K562 (cell line): ENCODE measurements at regions not wholly inside any gene's neighbourhood (a gene's known extent, or its start where the extent isn't known, plus 50 kb on each side); places are given as distances from the start of the nearest gene placed in this dataset.

Experiments
- ATAC-seq: fragments of 200-7000 bp; cut with Tn5 transposase; 3 replicates; pipeline ENCODE4 v1.9.1; 2020; ENCODE audit warnings: moderate library complexity
- BruUV-seq: library from RNA; stranded (reverse); fragments of 400-500 nt; replicated peaks from 2 replicates; lab custom pipeline; 2021; lab: Mats Ljungman, UMichigan
- CTCF ChIA-PET: fragments of 300-600 bp; formaldehyde crosslinking; extraction: SDS; loops from one replicate; lab custom pipeline; 2021; ENCODE audit warnings: low intra/inter-chr PET ratio; lab: Yijun Ruan, JAX
- POLR2A ChIA-PET: fragments of 300-600, 350-650 bp; sonication (Branson Sonifier 250); formaldehyde crosslinking; extraction: SDS; loops from one replicate; lab custom pipeline; 2021; ENCODE audit warnings: antibody characterized with exemption, inconsistent platforms; lab: Yijun Ruan, JAX
- DNase-seq, 4 experiments: peaks; one replicate each; pipeline versions ENCODE4 v3.0.0 to v3.0.0-alpha.2; 2011 to 2018; ENCODE audit warnings: low spot score in 3 of 4, mixed read lengths in 3 of 4; ENCODE audit errors: extremely low read depth in 1 of 4
- FAIRE-seq: peaks from 2 replicates; lab custom pipeline; 2011; peaks lifted over from hg19 to GRCh38; lab: Jason Lieb, UNC
- H2AFZ ChIP-seq: 2 replicates; pipeline ENCODE4 v1.6.0; 2011; ENCODE audit warnings: low read depth, low read length, control low read depth, inconsistent platforms
- H3K27ac ChIP-seq: fragments of 200-600 bp; 3 replicates; pipeline ENCODE4 v1.8.0; 2011; ENCODE audit warnings: low read depth, mild to moderate bottlenecking, control low read depth, inconsistent platforms, low read length, moderate library complexity, mixed read lengths; ENCODE audit errors: extremely low read depth
- H3K27me3 ChIP-seq, 2 experiments: fragments of 300-600 bp in 1 of 2; 2 replicates in 1 of 2; 3 replicates in 1 of 2; pipeline versions ENCODE4 v1.6.0 to v1.8.0; 2011; ENCODE audit warnings: inconsistent platforms in 2 of 2, low read length in 2 of 2, mild to moderate bottlenecking in 1 of 2, mixed read lengths in 1 of 2, moderate library complexity in 1 of 2; ENCODE audit not compliant: control insufficient read depth in 2 of 2, insufficient read depth in 2 of 2
- H3K36me3 ChIP-seq: fragments of 300-600 bp; 3 replicates; pipeline ENCODE4 v1.8.0; 2011; ENCODE audit warnings: mild to moderate bottlenecking, low read length, inconsistent platforms; ENCODE audit not compliant: control insufficient read depth, insufficient read depth
- H3K4me1 ChIP-seq, 2 experiments: fragments of 200-600 bp in 1 of 2; replicated peaks in 1 of 2; 2 replicates in 1 of 2; 3 replicates in 1 of 2; pipeline versions ENCODE4 v1.5.1 to v1.8.0; 2011; ENCODE audit warnings: inconsistent platforms in 2 of 2, low read length in 2 of 2, mild to moderate bottlenecking in 1 of 2, mixed read lengths in 1 of 2, moderate library complexity in 1 of 2; ENCODE audit not compliant: control insufficient read depth in 2 of 2, insufficient read depth in 2 of 2
- H3K4me2 ChIP-seq: 2 replicates; pipeline ENCODE4 v1.6.1; 2011; ENCODE audit warnings: low read length, control low read depth, inconsistent platforms, mixed read lengths; ENCODE audit not compliant: insufficient read depth
- H3K4me3 ChIP-seq: fragments of 200-600 bp; sonication (generic), shearing (Covaris generic); 2 replicates; pipeline ENCODE4 v1.5.1; 2016; ENCODE audit warnings: control low read depth, inconsistent platforms
- H3K79me2 ChIP-seq: fragments of 200-600 bp; 3 replicates; pipeline ENCODE4 v1.8.0; 2011; ENCODE audit warnings: low read length, inconsistent platforms; ENCODE audit not compliant: control insufficient read depth, insufficient read depth
- H3K9ac ChIP-seq, 2 experiments: 2 replicates each; pipeline versions ENCODE4 v1.6.0 to v1.6.1; 2011; ENCODE audit warnings: low read depth in 2 of 2, low read length in 2 of 2, control low read depth in 1 of 2, inconsistent platforms in 1 of 2, mild to moderate bottlenecking in 1 of 2, mixed read lengths in 1 of 2; ENCODE audit not compliant: insufficient read depth in 1 of 2
- H3K9me1 ChIP-seq: one replicate; pipeline ENCODE4 v1.6.0; 2011; ENCODE audit warnings: inconsistent platforms, mild to moderate bottlenecking, low read length, moderate library complexity; ENCODE audit not compliant: control insufficient read depth, insufficient read depth
- H3K9me3 ChIP-seq: replicated peaks from 2 replicates; pipeline ENCODE4 v1.5.1; 2011; ENCODE audit warnings: low read depth, low read length, inconsistent platforms; ENCODE audit not compliant: control insufficient read depth, insufficient read depth
- H4K20me1 ChIP-seq: replicated peaks from 2 replicates; pipeline ENCODE4 v1.6.1; 2011; ENCODE audit warnings: low read length, inconsistent platforms, mixed read lengths; ENCODE audit not compliant: control insufficient read depth, insufficient read depth
- BCOR ChIP-seq: fragments of 450-650 bp; IDR thresholded peaks from 2 replicates; pipeline ENCODE4 v1.6.1; 2016
- CBX1 ChIP-seq: sonication (generic); IDR thresholded peaks from 2 replicates; pipeline ENCODE4 v1.6.1; 2016; ENCODE audit warnings: antibody characterized with exemption, low read depth, mild to moderate bottlenecking
- CREB1 ChIP-seq, 2 experiments: sonication (generic) in 1 of 2; formaldehyde crosslinking in 1 of 2; IDR thresholded peaks; 2 replicates each; pipeline versions ENCODE4 v1.6.1 to v1.8.0; 2012 to 2022; ENCODE audit warnings: inconsistent platforms in 1 of 2, mild to moderate bottlenecking in 1 of 2, missing genetic modification reagents in 1 of 2, moderate library complexity in 1 of 2
- FOXM1 ChIP-seq, 2 experiments: fragments of 450-650 bp in 1 of 2; sonication (generic) in 1 of 2; formaldehyde crosslinking in 1 of 2; IDR thresholded peaks; 2 replicates each; pipeline versions ENCODE4 v1.6.1 to v1.9.0; 2017 to 2022; ENCODE audit warnings: low read depth in 2 of 2, mild to moderate bottlenecking in 2 of 2, missing genetic modification reagents in 1 of 2, moderate library complexity in 1 of 2
- MECOM ChIP-seq: fragments of 250-450 bp; sonication (Bioruptor Pico); IDR thresholded peaks from 2 replicates; pipeline ENCODE4 v1.8.0; 2022; ENCODE audit warnings: inconsistent platforms
- MYNN ChIP-seq, 2 experiments: sonication (generic); formaldehyde crosslinking in 1 of 2; IDR thresholded peaks; 2 replicates each; pipeline versions ENCODE4 v1.5.0 to v1.6.1; 2016 to 2020; ENCODE audit warnings: antibody characterized with exemption in 1 of 2, missing genetic modification reagents in 1 of 2
- RCOR1 ChIP-seq, 2 experiments: IDR thresholded peaks; 2 replicates each; pipeline ENCODE4 v1.6.1; 2012; ENCODE audit warnings: low read depth in 2 of 2, low read length in 2 of 2, borderline replicate concordance in 1 of 2, improper control_type of control experiment in 1 of 2
- SMARCA5 ChIP-seq: fragments of 450-650 bp; IDR thresholded peaks from 2 replicates; pipeline ENCODE4 v1.6.1; 2016
- SNRNP70 ChIP-seq: fragments of 200-400 bp; formaldehyde crosslinking; optimal IDR thresholded peaks from 2 replicates; pipeline ENCODE3; 2017; ENCODE audit warnings: low read depth, low read length
- XRCC4 ChIP-seq: IDR thresholded peaks from one replicate; pipeline ENCODE4 v1.6.1; 2011; ENCODE audit not compliant: insufficient read depth, insufficient read length; ENCODE audit errors: extremely low read depth
- YBX1 ChIP-seq: fragments of 450-650 bp; IDR thresholded peaks from 2 replicates; pipeline ENCODE4 v1.7.1; 2016; ENCODE audit warnings: mild to moderate bottlenecking
- ZNF217 ChIP-seq: sonication (generic); formaldehyde crosslinking; IDR thresholded peaks from 2 replicates; pipeline ENCODE4 v1.8.0; 2022; ENCODE audit warnings: mild to moderate bottlenecking, missing genetic modification reagents
- WGBS: fragments of 100-300 bp; shearing (Covaris generic); methylation state at CpG from one replicate; pipeline ENCODE4 v1.1.6; 2016; ENCODE audit warnings: low coverage, mixed read lengths; ENCODE audit not compliant: insufficient coverage; ENCODE audit errors: missing lambda C conversion rate; 5-methylcytosine and 5-hydroxymethylcytosine counted together
- in situ Hi-C: fragments of 300-500 bp; cut with MboI; formaldehyde crosslinking; loops from 4 replicates; pipeline ENCODE4 v1.15.0; 2018; ENCODE audit warnings: inconsistent platforms, mixed read lengths
- intact Hi-C: fragments of 100-400 bp; cut with micrococcal nuclease; formaldehyde crosslinking; loops from 2 replicates; pipeline ENCODE4 v1.14.2; 2022
- TF ChIP-seq, protein P1 (sequence below): fragments of 250-450 bp; sonication (Bioruptor Pico); IDR thresholded peaks from 2 replicates; pipeline ENCODE4 v1.4.0; 2020; ENCODE audit warnings: borderline replicate concordance
- TF ChIP-seq, protein P2 (sequence below): fragments of 450-650 bp; formaldehyde crosslinking; IDR thresholded peaks from 2 replicates; pipeline ENCODE4 v1.4.0; 2020; ENCODE audit warnings: mild to moderate bottlenecking
- TF ChIP-seq, protein P3 (sequence below): fragments of 250-450 bp; sonication (Bioruptor Pico); IDR thresholded peaks from 2 replicates; pipeline ENCODE4 v1.5.1; 2021; ENCODE audit warnings: mild to moderate bottlenecking

DNA sequence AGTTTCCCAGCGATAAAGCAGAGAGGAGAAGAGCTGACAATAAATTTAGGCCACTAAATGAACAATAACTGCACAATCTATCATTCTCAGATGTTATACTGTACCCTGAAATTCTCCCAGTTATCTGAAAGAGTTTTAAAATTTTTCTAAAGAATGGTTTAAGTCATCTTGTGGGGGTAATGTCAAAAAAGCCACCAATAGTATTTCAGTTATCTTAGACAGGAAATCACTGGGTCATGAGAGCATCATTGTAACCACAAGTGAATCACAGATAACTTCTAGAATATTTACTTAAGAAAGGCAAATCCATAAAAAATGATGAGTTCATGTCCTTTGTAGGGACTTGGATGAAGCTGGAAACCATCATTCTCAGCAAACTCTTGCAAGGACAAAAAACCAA lies 147.1 kb downstream of the DNAJB9 start:
- no TSS peak for BruUV-seq
- H4K20me1 ChIP-seq: no peaks in the 10 kb centered on the region

DNA sequence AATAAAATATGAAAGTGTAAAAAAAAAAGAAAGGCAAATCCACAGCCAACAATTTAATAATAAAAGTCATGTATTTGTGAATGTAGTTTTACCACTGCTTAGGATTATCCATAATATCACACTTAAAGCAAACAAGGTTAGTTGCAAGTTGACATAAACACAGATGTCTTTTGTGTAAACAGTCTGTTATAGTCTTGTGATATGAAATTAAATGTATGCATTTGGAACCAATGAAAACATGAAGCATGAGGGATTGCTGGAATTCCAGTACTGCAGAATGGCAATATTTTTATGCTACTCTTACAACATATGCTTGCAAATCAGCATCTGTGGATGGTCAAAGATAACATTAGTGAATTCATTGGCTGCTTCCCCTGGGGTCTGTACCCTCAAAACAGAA lies 148.1 kb downstream of the DNAJB9 start:
- Histone ChIP-seq H3K4me3 (no peak overlapping the region), H3K4me2 (no peak overlapping the region), H3K9me1 (no peaks in the 10 kb centered on the region), H3K27ac (no peak overlapping the region), H3K9me3 (no peaks in the 10 kb centered on the region), H2AFZ (no peak overlapping the region), H4K20me1 (no peaks in the 10 kb centered on the region), H3K4me1 (no peaks in the 10 kb centered on the region), H3K36me3 (no peaks in the 10 kb centered on the region), H3K79me2 (no peaks in the 10 kb centered on the region), H3K9ac (no peak overlapping the region), H3K27me3 (no peaks in the 10 kb centered on the region)
- POLR2A ChIA-PET: interaction anchor here (0.9 kb wide), 1 partner anchor 86 kb away, joined by 4 read pairs; no protein-coding TSS in a partner anchor
- DNase-seq (no peak), ATAC-seq (no peak), FAIRE-seq (no peak)
- BruUV-seq: no TSS peak
- intact Hi-C loops (no loop called here), in situ Hi-C loops (no loop called here)
- CTCF ChIA-PET: no interaction called here
- TF ChIP-seq, protein P1, sequence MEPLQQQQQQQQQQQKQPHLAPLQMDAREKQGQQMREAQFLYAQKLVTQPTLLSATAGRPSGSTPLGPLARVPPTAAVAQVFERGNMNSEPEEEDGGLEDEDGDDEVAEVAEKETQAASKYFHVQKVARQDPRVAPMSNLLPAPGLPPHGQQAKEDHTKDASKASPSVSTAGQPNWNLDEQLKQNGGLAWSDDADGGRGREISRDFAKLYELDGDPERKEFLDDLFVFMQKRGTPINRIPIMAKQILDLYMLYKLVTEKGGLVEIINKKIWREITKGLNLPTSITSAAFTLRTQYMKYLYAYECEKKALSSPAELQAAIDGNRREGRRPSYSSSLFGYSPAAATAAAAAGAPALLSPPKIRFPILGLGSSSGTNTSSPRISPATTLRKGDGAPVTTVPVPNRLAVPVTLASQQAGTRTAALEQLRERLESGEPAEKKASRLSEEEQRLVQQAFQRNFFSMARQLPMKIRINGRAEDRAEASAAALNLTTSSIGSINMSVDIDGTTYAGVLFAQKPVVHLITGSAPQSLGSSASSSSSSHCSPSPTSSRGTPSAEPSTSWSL: no peak
- TF ChIP-seq MECOM (CRISPR knock-in tag) (no peak), SMARCA5 (no peak), ZNF217 (CRISPR knock-in tag) (no peak), BCOR (no peak), XRCC4 (no peak), CREB1 (IDR thresholded peaks at IDR 0.05) (no peak), CREB1 (CRISPR knock-in tag; IDR thresholded peaks at IDR 0.05) (no peak), YBX1 (no peak), MYNN (IDR thresholded peaks at IDR 0.05) (no peak), MYNN (CRISPR knock-in tag; IDR thresholded peaks at IDR 0.05) (no peak)
- TF ChIP-seq, protein P2, sequence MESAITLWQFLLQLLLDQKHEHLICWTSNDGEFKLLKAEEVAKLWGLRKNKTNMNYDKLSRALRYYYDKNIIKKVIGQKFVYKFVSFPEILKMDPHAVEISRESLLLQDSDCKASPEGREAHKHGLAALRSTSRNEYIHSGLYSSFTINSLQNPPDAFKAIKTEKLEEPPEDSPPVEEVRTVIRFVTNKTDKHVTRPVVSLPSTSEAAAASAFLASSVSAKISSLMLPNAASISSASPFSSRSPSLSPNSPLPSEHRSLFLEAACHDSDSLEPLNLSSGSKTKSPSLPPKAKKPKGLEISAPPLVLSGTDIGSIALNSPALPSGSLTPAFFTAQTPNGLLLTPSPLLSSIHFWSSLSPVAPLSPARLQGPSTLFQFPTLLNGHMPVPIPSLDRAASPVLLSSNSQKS (CRISPR knock-in tag): no peak

More for the DNA sequence above, 147.1 kb downstream of the DNAJB9 start:
- H3K36me3 ChIP-seq: no peaks in the 10 kb centered on the region
- H3K9me3 ChIP-seq: no peaks in the 10 kb centered on the region
- DNase-seq (no peak), FAIRE-seq (no peak), ATAC-seq (no peak)
- H3K4me3 ChIP-seq: no peak overlapping the region
- TF ChIP-seq CBX1 (no peak), FOXM1 (IDR thresholded peaks at IDR 0.05; ENCODE audit: low read depth) (no peak), FOXM1 (CRISPR knock-in tag; IDR thresholded peaks at IDR 0.05; ENCODE audit: low read depth) (no peak), SNRNP70 (no peak), RCOR1 (IDR thresholded peaks at IDR 0.05; ENCODE audit: borderline replicate concordance in 1 of 2, low read depth in 2 of 2, low read length in 2 of 2) (no peak)
- TF ChIP-seq, protein P3, sequence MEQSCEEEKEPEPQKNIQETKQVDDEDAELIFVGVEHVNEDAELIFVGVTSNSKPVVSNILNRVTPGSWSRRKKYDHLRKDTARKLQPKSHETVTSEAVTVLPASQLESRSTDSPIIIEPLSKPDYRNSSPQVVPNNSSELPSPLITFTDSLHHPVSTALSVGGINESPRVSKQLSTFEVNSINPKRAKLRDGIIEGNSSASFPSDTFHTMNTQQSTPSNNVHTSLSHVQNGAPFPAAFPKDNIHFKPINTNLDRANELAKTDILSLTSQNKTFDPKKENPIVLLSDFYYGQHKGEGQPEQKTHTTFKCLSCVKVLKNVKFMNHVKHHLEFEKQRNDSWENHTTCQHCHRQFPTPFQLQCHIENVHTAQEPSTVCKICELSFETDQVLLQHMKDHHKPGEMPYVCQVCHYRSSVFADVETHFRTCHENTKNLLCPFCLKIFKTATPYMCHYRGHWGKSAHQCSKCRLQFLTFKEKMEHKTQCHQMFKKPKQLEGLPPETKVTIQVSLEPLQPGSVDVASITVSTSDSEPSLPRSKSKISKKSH (CRISPR knock-in tag): no peak
- intact Hi-C loops: no loop called here
- ChIA-PET POLR2A (no interaction called here), CTCF (no interaction called here)
- in situ Hi-C loops: no loop called here
- no peaks in the 10 kb centered on the region for H3K27me3 ChIP-seq
- no peaks in the 10 kb centered on the region for H3K4me1 ChIP-seq
- no peak overlapping the region for H2AFZ ChIP-seq
- H3K9ac ChIP-seq: no peak overlapping the region
- no peak overlapping the region for H3K27ac ChIP-seq
- no peak overlapping the region for H3K4me2 ChIP-seq
- no peaks in the 10 kb centered on the region for H3K79me2 ChIP-seq
- 0% methylated on average over 1 of the region's 1 CpG for WGBS
- H3K9me1 ChIP-seq: no peaks in the 10 kb centered on the region
